HG03521 (cell line): ENCODE measurements at regions not wholly inside any gene's neighbourhood (a gene's known extent, or its start where the extent isn't known, plus 50 kb on each side); places are given as distances from the start of the nearest gene placed in this dataset.
"Not testable (repeated sequence)": the region's sequence is repeated elsewhere in the genome, so short reads cannot be mapped to it uniquely, and the experiment has no call there.

Experiments
- ATAC-seq: cut with Tn5 transposase; IDR thresholded peaks from one replicate; pipeline ENCODE4 v1.9.1; 2021; ENCODE audit warnings: mild to moderate bottlenecking, moderate library complexity; ENCODE audit not compliant: unreplicated experiment

DNA sequence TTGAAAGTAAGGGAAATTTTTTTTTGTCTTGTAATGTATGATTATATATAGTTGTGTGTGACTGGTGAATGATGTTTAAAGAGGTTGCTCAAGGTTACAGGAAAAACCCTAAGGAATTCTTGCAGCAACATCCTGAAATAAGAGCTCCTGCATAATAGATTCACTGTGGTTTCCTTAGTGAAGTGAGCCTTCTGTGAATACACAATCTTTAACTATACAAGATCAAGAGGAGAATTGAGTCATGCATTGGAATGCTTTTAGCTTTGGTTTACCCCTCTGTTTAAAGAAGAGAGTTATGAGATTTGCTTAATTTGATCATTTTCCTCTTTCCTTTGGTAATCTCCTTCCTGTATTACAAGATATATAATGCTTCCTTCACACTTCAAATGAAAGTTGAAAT, 141.6 kb upstream of the EYA4 start:
- ATAC-seq, result no peak

DNA sequence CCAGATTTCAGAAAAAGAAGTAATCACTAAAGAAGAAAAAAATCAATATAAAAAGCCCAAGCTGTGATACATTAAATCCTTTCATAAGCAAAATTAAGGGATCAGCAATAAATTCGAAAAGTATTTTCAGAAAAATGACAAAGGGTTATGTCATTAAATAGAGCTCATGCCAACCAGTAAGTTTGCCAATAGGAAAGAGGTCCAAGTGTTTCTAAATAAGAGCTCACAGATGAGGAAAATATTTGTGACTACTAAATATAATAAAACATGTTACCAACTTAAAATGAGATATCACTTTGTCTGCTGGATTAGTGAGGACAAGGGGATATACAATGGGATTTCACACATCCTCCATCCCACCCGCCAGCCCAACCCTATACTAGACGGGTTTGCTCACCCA, 140.3 kb upstream of the EYA4 start:
- ATAC-seq, result no peak

DNA sequence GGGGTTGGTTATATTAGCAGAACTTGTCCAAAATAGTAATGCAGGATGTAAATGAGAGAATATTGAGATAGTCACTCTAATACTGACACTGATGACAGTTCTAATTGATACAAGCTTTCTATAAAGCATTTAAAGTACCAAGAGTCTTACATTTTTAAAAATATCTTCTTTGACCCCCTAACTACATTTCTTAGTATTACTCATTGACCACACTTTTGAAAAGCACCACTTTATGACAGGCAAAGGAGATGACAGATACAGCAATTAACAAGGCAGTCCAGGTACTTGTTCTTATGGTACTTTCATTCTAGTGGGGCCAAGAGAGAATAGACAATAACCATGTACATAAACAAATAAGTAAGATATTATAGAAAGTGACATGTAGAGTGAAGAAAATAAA, 139.4 kb upstream of the EYA4 start:
- no peak for ATAC-seq

DNA sequence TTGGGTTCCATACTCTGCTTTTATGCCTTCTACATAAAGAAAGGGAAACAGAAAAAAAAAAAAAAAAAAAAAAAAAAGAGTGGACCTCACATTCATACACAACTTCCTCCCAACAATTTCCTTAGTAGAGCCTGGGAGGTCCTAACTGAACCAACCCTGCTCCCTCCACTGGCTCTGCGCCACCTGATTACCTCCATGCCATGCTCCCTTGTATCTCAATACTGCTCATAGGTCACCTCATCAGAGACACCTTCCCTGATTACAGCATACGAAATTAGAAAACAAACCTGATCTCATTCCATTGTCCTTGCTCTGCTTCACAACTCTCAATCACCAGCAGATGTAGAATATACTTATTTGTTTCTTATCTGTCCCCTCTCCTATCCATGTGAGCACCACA, 134.2 kb upstream of the EYA4 start:
- ATAC-seq, result no peak

DNA sequence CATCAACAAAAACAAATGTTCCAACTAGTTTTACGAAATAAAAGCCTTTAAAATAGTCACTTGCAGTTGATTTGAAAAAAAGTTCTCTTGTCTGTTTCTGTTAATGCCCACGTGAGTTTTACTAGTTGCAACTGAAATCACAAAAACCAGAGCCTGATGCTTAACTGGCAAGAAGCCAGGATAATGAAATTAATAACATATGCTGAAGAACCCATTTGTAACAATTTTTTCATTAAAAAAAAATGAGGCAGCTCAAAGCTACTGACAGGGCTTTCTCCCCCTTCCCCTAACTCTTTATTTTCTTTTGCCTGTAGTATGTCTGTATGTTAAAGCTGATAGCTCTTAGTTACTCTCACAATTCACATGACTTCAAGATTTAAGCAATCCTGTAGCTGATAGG, 132.7 kb upstream of the EYA4 start:
- ATAC-seq, result no peak

DNA sequence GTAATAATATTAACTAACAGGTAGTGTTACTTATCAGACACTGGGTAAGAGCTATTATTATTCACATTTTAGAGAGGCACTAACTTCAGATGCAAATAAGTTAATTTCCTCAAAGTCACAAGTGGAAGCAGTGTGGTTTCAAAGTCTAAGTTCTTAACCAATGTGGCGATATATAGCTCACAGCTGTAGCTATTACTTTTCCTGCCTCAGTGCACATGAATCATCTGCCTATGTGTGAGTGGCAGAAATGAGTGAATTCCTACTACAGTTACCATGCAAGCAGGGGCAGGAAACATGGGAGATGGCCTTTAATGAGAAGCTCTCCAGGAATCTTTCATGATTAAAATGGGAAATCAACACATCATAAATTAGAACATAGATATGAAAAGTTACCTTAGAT, 126.2 kb upstream of the EYA4 start:
- no peak for ATAC-seq

DNA sequence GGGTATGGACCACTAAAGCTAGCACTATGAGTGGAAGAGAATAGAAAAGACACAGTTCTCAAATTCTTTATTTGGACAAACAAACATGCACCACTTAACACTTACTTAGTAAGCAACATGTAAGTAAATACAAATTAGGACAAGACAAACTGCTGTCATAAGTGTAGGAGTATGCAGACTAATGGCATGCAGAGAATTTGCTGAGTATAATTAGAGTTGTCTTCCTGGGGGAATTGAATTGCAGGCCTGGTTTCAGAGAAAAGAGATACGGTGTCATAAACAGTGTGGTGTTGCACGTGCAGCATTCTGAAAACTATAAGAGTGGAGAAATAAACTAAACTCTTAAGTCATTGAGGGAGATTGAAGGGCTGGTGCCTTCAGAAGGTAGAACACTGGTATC, 125.2 kb upstream of the EYA4 start:
- ATAC-seq, result no peak

DNA sequence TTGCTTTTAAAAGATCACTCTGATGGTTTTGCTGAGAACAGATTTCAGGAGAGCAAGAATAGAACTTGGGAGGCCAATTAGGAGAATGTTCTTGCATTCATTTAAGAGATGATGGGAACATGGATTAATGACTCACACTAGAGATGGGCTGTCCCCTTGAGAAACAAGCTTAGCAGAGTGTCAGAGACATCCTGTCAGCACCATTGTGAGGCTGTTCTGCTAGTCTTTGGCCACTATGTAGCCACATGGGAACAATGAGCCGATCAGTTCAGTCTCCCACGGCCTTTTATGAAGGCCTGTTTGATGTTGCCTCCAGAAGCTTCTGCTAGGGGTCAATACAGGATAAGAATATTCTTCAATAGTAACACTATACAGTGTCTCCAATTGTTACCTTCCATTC, 113.0 kb upstream of the EYA4 start:
- ATAC-seq, result no peak

DNA sequence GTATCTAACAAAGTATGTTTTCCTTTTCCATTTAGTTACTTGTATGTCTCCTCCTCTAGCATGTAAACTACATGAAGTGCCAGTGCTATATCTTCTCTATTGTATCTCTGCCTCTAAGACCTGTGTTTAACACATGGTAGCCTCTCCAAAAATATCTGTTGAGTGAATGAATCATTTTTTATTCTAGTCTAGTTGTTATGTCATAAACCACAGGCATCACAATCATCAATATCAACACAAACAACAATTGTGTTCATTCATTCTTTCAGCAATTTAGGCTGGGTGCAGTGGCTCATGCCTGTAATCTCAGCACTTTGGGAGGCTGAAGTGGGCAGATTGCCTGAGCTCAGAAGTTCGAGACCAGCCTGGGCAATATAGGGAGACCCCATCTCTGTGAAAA, 111.6 kb upstream of the EYA4 start:
- no peak for ATAC-seq

DNA sequence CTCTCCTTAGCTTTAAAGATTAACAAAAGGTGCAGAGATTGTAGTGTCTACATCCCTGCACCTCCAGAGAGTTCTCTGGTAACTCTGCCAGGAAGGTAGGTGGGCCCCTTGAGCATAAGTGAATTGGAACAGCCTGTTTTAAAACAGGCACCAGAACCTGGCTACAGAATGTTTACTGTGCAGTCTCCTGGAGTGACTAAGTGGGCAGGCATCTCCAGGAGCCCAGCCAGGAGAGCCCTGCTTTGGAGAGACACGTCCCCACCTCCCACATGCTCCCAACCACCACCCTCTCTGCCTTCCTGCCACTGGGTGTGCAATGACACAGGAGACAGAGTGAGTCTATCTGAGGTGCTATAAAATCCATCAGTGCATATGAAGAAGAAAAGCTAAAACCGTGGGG, 110.3 kb upstream of the EYA4 start:
- ATAC-seq, result no peak

DNA sequence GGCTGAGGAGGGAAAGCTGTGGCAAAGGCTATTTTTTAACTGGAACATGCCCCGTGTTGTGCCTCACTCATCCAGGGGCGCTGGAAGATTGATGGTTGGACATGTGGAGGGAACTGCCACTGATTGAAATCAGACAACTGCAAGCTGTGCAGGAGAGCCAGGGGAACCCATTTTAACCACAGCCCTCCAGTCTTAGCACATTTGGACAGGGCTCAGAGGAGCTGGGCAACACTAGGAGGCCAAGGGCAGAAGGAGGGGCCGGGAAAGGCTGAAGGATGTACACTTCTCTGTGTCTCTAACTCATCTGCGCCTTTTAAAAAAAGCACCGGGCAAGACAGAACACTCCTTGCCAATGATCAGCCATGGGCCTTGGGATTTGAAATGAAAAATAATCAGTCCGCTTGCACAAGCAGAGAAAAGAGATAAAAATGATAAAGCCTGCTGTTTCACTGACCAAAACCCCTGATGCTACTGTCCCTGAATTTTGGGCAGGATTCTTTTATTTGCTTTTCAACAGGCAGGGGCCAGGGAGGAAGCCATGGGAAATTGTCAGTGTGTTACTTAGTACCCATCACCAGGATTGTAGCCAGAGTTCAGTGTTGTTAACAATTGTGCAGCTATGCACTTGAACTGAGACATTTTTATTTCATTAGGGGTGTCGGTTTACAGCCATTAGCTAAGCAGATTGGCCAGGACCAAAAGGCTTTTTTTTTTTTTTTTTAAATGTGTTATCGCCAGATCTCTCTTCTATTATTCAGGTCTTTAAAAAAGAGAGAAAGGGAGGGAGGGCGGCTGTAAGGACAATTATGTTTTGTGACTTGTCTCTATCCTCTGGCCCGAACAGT, 109.3 kb upstream of the EYA4 start:
- no peak for ATAC-seq

DNA sequence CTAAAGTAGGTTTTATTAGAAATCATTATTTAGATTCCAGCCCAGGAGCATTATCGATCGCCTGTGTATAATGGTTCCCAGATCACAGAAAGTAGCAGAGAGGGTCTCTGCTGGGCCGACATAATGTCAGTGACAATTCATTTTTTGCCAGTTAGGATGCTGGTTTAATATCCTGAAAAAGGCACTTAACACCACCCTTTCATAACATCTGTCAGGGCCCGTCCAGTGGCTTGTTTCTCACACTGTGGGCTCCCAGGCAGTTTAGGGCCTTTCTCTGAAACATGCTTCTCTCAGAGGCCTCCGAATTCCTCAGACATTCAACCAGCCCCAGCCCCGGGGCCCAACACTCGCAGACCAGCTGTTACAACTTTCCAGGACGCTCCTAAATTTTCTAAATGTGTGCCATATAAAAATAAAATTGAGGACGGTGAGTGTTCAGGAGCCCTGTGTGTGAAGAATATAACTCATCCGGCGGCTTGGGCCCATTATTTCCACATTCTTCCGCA, 108.6 kb upstream of the EYA4 start:
- no peak for ATAC-seq

DNA sequence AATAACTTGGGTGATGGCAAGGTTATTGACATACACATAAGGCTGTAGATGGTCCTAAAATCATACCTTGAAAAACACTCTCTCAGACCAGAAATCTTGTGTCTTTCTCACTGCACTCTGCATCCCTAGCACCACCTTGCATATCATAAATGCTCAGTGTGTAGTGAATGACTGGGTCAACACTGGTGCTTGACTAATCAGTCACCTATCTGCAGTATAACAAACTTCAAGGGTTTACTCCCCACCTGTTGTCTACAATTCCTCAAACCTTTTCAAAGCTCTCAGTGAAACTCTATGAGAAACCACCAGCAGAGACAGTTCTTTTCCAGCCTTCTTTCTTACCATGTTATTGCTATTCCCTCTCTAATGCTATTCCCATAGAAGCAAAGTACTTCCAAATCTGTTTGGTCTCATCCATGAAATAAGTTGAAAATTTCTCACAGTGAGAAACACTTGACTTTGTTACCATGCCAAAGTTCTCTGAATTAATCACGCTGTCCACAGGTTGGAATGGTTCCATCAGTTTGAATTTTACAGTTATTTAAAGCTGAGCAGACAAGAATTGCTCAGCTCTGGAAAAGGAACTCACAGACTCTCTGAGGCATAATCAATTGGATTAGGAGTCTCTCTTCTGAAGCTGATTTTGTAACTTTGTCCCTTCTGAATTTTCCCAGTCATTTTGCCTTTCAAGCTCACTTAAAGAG, 104.8 kb upstream of the EYA4 start:
- no peak for ATAC-seq

DNA sequence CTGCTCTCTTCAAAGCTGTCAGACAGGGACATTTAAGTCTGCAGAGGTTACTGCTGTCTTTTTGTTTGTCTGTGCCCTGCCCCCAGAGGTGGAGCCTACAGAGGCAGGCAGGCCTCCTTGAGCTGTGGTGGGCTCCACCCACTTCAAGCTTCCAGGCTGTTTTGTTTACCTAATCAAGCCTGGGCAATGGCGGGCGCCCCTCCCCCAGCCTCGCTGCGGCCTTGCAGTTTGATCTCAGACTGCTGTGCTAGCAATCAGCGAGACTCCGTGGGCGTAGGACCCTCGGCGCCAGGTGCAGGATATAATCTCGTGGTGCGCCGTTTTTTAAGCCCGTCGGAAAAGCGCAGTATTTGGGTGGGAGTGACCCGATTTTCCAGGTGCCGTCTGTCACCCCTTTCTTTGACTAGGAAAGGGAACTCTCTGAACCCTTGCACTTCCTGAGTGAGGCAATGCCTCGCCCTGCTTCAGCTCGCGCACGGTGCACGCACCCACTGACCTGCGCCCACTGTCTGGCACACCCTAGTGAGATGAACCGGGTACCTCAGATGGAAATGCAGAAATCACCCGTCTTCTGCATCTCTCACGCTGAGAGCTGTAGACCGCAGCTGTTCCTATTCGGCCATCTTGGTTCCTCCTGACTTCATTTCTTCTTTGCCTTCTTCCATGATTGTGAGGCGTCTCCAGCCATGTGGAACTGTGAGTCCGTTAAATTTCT, 93.5 kb upstream of the EYA4 start:
- not testable (repeated sequence) for ATAC-seq

DNA sequence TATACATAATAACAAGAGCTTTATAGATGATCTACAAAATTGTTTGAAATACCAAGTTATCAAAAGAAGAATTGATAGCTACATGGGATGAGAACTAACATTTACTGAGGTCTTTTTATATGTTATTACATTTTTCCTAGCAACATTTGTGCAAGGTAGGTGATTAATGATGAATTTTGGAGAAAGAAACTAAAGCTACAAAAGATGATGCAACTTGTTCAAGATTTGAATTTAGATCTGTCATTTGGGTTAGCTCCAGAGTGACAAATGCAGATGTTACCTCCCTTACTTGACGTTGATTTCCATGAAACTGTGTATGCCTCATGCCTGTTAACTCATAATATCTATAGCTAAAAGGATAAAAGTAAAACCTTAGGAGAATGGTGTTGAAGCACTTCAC, 84.5 kb upstream of the EYA4 start:
- ATAC-seq, result no peak

DNA sequence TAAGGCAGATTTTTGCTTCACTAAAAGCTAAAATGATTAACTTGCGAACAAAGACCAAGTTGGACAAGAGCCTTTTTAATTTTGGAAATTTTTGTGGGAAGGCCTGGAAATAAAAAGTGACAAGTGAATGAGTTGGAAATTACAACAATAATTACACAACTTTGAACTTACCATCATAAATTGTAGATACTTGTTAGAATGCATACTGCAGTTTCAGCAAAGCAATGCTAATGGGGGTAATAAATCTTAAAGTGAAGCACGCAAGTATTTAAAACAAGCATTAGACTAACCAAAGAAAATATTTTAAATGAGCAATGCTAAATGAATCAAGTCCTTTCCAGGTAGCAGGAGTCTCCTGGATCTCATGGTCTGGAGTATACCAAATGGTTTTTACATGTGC, 83.2 kb upstream of the EYA4 start:
- no peak for ATAC-seq

DNA sequence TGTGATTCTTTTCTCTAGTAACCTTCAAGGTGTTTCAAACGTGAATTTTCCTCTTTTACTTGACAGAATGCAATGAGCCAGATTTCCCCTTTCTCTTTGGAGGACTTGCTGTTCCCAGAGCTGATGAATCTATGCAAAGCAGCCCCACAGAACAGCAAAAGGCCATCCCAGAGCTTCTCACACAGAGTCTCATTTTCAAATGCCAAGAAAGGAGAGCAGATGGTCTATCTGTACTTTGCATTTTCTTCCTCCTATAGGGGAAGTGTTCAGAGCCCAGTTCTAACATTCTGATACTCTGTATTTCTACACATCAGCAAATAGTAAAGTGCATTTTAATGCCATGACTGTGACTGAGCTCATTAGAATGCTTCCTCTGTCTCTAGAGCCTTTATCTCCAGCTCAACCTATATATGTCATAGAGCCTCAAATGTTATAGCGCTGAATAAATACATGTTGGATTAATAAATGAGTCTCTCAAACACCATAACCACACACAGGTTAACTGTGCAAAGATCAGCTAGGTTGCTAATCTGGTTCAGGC, 81.8 kb upstream of the EYA4 start:
- ATAC-seq, result no peak

DNA sequence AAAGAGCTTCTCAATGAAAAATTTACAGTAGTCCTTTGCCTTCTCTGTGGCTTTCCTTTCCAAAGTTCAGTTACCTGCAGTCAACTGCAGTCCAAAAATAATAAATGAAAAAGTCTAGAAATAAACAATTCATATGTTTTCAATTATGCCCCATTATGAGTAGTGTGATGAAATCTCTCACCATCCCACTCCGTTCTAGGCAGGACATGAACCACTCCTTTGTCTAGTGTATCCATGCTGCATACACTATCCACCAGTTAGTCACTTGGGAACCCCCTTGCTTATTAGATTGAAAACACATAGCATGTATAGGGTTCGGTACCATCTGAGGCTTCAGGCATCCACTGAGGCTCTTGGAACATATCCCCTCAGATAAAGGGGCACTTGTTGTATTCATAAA, 80.6 kb upstream of the EYA4 start:
- ATAC-seq, result no peak

DNA sequence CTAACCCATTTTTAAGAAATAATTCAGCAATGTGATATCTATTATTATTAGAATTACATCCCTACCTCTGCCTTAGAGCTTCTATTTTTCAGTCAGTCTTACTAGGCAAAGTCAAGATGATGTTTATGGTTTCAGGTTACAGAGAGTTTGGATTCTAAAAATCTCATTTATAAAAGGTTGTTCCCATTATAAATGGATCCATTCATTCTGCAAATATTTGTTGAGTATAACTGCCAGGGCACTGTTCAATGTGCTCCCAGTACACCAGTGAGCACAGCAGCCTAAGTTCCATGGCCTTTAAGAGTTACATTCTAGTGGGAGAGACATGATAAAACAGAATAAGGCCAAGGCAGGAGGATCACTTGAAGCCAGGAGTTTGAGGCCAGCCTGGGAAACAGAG, 75.9 kb upstream of the EYA4 start:
- no peak for ATAC-seq

DNA sequence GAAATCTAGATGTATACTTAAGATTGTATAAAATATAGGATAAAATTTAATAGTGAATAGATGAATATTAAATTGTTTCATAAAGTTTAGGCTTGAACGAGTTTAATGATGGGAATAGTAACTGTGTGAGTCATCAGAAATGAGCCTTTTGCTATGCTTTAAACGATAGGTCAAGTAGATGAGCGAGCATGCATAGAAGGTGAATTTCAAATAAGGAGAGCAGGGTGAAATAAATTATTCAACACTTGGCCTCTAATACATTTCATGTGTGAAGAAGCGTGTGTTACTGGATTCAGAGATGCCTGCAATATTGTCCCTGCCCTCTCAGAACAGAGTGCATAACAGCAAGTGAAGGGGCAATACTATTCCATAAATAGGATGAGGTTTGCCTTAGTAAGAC, 74.4 kb upstream of the EYA4 start:
- ATAC-seq, result no peak

DNA sequence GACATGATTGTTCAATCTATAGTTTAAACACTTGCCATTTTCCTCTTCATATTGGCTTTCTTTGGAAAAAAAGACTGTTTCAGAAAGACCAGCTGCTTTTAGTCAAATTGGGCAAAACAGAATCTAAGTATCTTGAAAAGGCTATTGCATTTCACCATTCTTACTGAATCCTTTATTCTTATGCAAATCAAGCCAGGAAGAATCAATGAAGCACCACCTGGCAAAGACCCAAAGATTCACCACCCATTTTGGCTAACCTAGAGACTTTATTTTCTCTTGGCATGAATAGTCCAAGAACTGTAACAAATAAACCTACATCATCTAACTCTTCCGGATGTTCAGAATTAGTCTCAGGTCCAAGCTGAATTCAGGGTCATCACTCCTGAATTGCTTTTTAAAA, 71.3 kb upstream of the EYA4 start:
- no peak for ATAC-seq

DNA sequence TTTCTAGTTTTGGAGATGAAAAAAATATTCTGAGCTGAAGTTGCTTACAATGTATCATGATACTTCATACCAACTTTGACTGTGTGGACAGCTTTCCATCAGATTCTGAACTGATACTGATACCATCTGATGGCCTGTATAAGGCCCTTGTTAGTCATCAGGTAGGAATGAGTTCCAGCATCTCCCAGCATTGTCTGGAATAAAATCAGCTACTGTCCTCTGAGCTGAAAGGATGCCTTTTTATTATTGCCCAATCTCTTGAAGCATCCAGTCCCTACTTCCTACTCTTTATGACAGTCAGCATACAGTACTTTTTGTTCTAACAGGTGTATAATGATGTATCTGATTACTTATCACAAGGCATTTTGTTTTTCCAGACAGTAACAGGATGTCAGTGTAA, 70.6 kb upstream of the EYA4 start:
- no peak for ATAC-seq
